H9 (cell line): ENCODE measurements at regions not wholly inside any gene's neighbourhood (a gene's known extent, or its start where the extent isn't known, plus 50 kb on each side); places are given as distances from the start of the nearest gene placed in this dataset.

ENCODE experiments used
- DNase-seq: peaks from one replicate; pipeline ENCODE4 v3.0.0-alpha.2; 2017
- H2AFZ ChIP-seq: one replicate; pipeline ENCODE4 v1.6.1; 2013; ENCODE audit warnings: mild to moderate bottlenecking, low read length, control low read depth, moderate library complexity
- H2AK5ac ChIP-seq: 2 replicates; pipeline ENCODE4 v1.6.1; 2013; ENCODE audit warnings: low read length, control low read depth, mixed read lengths; ENCODE audit not compliant: insufficient read length
- H2BK120ac ChIP-seq: one replicate; pipeline ENCODE4 v1.6.1; 2013; ENCODE audit warnings: low read depth, mild to moderate bottlenecking, low read length, control low read depth, inconsistent platforms; ENCODE audit not compliant: poor library complexity, severe bottlenecking
- H2BK12ac ChIP-seq: 2 replicates; pipeline ENCODE4 v1.6.1; 2013; ENCODE audit warnings: low read length, control low read depth, mixed read lengths, low read depth; ENCODE audit not compliant: insufficient read length
- H2BK15ac ChIP-seq: 2 replicates; pipeline ENCODE4 v1.6.1; 2013; ENCODE audit warnings: low read depth, low read length, control low read depth
- H2BK20ac ChIP-seq: one replicate; pipeline ENCODE4 v1.6.1; 2013; ENCODE audit warnings: low read depth, mild to moderate bottlenecking, low read length, control low read depth, inconsistent platforms; ENCODE audit not compliant: poor library complexity, severe bottlenecking
- H2BK5ac ChIP-seq: 2 replicates; pipeline ENCODE4 v1.6.1; 2013; ENCODE audit warnings: low read length, control low read depth, mixed read lengths; ENCODE audit not compliant: insufficient read length
- H3K14ac ChIP-seq: 2 replicates; pipeline ENCODE4 v1.6.1; 2013; ENCODE audit warnings: low read length, control low read depth; ENCODE audit not compliant: insufficient read depth
- H3K18ac ChIP-seq: 2 replicates; pipeline ENCODE4 v1.6.1; 2013; ENCODE audit warnings: low read depth, mild to moderate bottlenecking, mixed read lengths, low read length, control low read depth; ENCODE audit not compliant: insufficient read length
- H3K23ac ChIP-seq: 2 replicates; pipeline ENCODE4 v1.6.1; 2013; ENCODE audit warnings: low read length, control low read depth, mixed read lengths, low read depth; ENCODE audit not compliant: insufficient read length
- H3K23me2 ChIP-seq: 2 replicates; pipeline ENCODE4 v1.6.1; 2013; ENCODE audit warnings: low read depth, mild to moderate bottlenecking, mixed read lengths, low read length, control low read depth; ENCODE audit not compliant: insufficient read length, poor library complexity, severe bottlenecking
- H3K27ac ChIP-seq: 2 replicates; pipeline ENCODE4 v1.5.1; 2013; ENCODE audit warnings: low read length, control low read depth, mixed read lengths, low read depth; ENCODE audit not compliant: insufficient read length
- H3K27me3 ChIP-seq: 2 replicates; pipeline ENCODE4 v1.6.1; 2013; ENCODE audit warnings: low read length, control low read depth, inconsistent platforms; ENCODE audit not compliant: insufficient read depth
- H3K4ac ChIP-seq: 2 replicates; pipeline ENCODE4 v1.6.1; 2013; ENCODE audit warnings: low read depth, mild to moderate bottlenecking, control low read depth, inconsistent platforms, low read length, moderate library complexity
- H3K4me1 ChIP-seq: 2 replicates; pipeline ENCODE4 v1.6.1; 2013; ENCODE audit warnings: low read length, control low read depth, inconsistent platforms; ENCODE audit not compliant: insufficient read depth
- H3K4me2 ChIP-seq: 2 replicates; pipeline ENCODE4 v1.6.1; 2013; ENCODE audit warnings: low read length, control low read depth, mixed read lengths; ENCODE audit not compliant: insufficient read length, insufficient read depth
- H3K56ac ChIP-seq: 2 replicates; pipeline ENCODE4 v1.6.1; 2013; ENCODE audit warnings: low read depth, mild to moderate bottlenecking, mixed read lengths, low read length, control low read depth; ENCODE audit not compliant: insufficient read length
- H3K79me1 ChIP-seq: 2 replicates; pipeline ENCODE4 v1.6.1; 2013; ENCODE audit warnings: low read depth, mild to moderate bottlenecking, moderate library complexity, low read length, control low read depth, inconsistent platforms; ENCODE audit not compliant: insufficient read depth, poor library complexity, severe bottlenecking
- H3K79me2 ChIP-seq: 2 replicates; pipeline ENCODE4 v1.6.1; 2013; ENCODE audit warnings: low read length, control low read depth, inconsistent platforms; ENCODE audit not compliant: insufficient read depth
- H3K9ac ChIP-seq: 2 replicates; pipeline ENCODE4 v1.6.1; 2013; ENCODE audit warnings: low read length, control low read depth, mixed read lengths; ENCODE audit not compliant: insufficient read length; ENCODE audit errors: extremely low read depth
- H3K9me3 ChIP-seq: one replicate; pipeline ENCODE4 v1.6.1; 2013; ENCODE audit warnings: low read depth, low read length, inconsistent platforms; ENCODE audit not compliant: control insufficient read depth
- H3T11ph ChIP-seq: one replicate; pipeline ENCODE4 v1.6.1; 2013; ENCODE audit warnings: mild to moderate bottlenecking, low read length, control low read depth, inconsistent platforms
- H4K20me1 ChIP-seq: one replicate; pipeline ENCODE4 v1.6.1; 2013; ENCODE audit not compliant: control insufficient read depth, insufficient read length, insufficient read depth
- H4K5ac ChIP-seq: 2 replicates; pipeline ENCODE4 v1.6.1; 2013; ENCODE audit warnings: low read depth, mild to moderate bottlenecking, mixed read lengths, low read length, control low read depth; ENCODE audit not compliant: insufficient read length
- H4K8ac ChIP-seq: replicated peaks from 2 replicates; pipeline ENCODE4 v1.6.1; 2013; ENCODE audit warnings: low read length, control low read depth, mixed read lengths, low read depth; ENCODE audit not compliant: insufficient read length
- H4K91ac ChIP-seq: 2 replicates; pipeline ENCODE4 v1.6.1; 2013; ENCODE audit warnings: low read depth, mild to moderate bottlenecking, moderate library complexity, mixed read lengths, low read length, control low read depth; ENCODE audit not compliant: insufficient read length
- H3K27ac Mint-ChIP-seq, 3 experiments: 2 replicates in 2 of 3; 3 replicates in 1 of 3; pipeline ENCODE4 v1.8.0; 2020 to 2021; ENCODE audit warnings: mixed read lengths in 3 of 3, mild to moderate bottlenecking in 1 of 3, moderate library complexity in 1 of 3
- H3K27me3 Mint-ChIP-seq: 2 replicates; pipeline ENCODE4 v1.8.0; 2021; ENCODE audit warnings: low read depth, mild to moderate bottlenecking, moderate library complexity, mixed read lengths
- H3K36me3 Mint-ChIP-seq, 3 experiments: 2 replicates in 2 of 3; 3 replicates in 1 of 3; pipeline ENCODE4 v1.8.0; 2020 to 2021; ENCODE audit warnings: low read depth in 3 of 3, mixed read lengths in 3 of 3; ENCODE audit not compliant: insufficient read depth in 1 of 3
- H3K4me1 Mint-ChIP-seq, 2 experiments: 2 replicates each; pipeline ENCODE4 v1.8.0; 2020; ENCODE audit warnings: mixed read lengths in 2 of 2
- H3K4me3 Mint-ChIP-seq, 2 experiments: 2 replicates in 1 of 2; 3 replicates in 1 of 2; pipeline ENCODE4 v1.8.0; 2020 to 2021; ENCODE audit warnings: mild to moderate bottlenecking in 2 of 2, mixed read lengths in 2 of 2, moderate library complexity in 1 of 2
- H3K9me3 Mint-ChIP-seq, 2 experiments: 2 replicates in 1 of 2; 3 replicates in 1 of 2; pipeline ENCODE4 v1.8.0; 2020; ENCODE audit warnings: mild to moderate bottlenecking in 2 of 2, mixed read lengths in 2 of 2, moderate library complexity in 1 of 2
- WGBS: extraction: QIAGEN DNeasy Blood & Tissue Kit; methylation state at CpG from one replicate; pipeline ENCODE4 v1.1.7; 2013; ENCODE audit warnings: missing lambda C conversion rate, low lambda C conversion rate, mixed read lengths; ENCODE audit not compliant: insufficient read length; ENCODE audit errors: extremely low coverage; 5-methylcytosine and 5-hydroxymethylcytosine counted together
- TF ChIP-seq, protein P1 (sequence below): fragments of 200-600 bp; sonication (generic); conservative IDR thresholded peaks from 3 replicates; pipeline ENCODE4 v1.8.0; 2021; ENCODE audit warnings: antibody characterized with exemption, mild to moderate bottlenecking

DNA sequence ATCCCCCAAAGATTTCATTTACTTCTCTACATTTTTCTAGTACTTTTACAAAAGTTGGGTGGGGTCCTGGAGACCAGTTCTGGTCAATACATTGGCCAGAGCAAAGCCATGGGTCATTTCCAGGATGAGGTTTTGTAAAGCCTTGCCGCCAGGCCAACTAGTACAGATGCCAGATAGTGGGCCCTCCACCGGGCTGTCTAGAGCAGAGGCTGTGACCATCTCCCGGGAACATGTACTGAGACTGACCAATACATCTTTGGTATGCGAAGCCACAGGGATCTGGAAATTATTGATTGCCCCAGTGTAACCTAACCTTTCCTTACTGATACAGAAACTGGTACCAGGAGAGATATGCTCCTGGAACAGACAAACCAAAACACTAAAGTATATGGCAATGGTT lies 599.2 kb downstream of the ADCYAP1 start:
- H4K8ac ChIP-seq: no peak overlapping the region
- no peak for DNase-seq
- no peaks in the 10 kb centered on the region for H3K27me3 Mint-ChIP-seq
- H3K4me1 Mint-ChIP-seq: peaks cover 9 to 10% of the 10 kb centered on the region in 2 experiments
- no peak overlapping the region for H3K4ac ChIP-seq
- H3K9ac ChIP-seq: no peak overlapping the region
- no peak overlapping the region for H3K4me3 Mint-ChIP-seq
- H2BK20ac ChIP-seq: no peak overlapping the region
- H2AK5ac ChIP-seq: no peak overlapping the region
- no peaks in the 10 kb centered on the region for H3K9me3 Mint-ChIP-seq
- H4K20me1 ChIP-seq: no peaks in the 10 kb centered on the region
- no peak overlapping the region for H2BK12ac ChIP-seq
- no peak overlapping the region for H3K27ac ChIP-seq
- no peaks in the 10 kb centered on the region for H3K79me1 ChIP-seq
- WGBS: no CpG with 5 or more reads among the region's 4 CpGs
- no peak overlapping the region for H3K14ac ChIP-seq
- H3K36me3 Mint-ChIP-seq: no peaks in the 10 kb centered on the region
- H3T11ph ChIP-seq: no peak overlapping the region
- H2BK5ac ChIP-seq: no peak overlapping the region
- no peaks in the 10 kb centered on the region for H3K9me3 ChIP-seq
- H3K23ac ChIP-seq: no peak overlapping the region
- H3K56ac ChIP-seq: no peak overlapping the region
- no peak overlapping the region for H2AFZ ChIP-seq
- no peak overlapping the region for H3K4me2 ChIP-seq
- TF ChIP-seq, protein P1, sequence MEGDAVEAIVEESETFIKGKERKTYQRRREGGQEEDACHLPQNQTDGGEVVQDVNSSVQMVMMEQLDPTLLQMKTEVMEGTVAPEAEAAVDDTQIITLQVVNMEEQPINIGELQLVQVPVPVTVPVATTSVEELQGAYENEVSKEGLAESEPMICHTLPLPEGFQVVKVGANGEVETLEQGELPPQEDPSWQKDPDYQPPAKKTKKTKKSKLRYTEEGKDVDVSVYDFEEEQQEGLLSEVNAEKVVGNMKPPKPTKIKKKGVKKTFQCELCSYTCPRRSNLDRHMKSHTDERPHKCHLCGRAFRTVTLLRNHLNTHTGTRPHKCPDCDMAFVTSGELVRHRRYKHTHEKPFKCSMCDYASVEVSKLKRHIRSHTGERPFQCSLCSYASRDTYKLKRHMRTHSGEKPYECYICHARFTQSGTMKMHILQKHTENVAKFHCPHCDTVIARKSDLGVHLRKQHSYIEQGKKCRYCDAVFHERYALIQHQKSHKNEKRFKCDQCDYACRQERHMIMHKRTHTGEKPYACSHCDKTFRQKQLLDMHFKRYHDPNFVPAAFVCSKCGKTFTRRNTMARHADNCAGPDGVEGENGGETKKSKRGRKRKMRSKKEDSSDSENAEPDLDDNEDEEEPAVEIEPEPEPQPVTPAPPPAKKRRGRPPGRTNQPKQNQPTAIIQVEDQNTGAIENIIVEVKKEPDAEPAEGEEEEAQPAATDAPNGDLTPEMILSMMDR: no peak
- peaks cover 2% of the 10 kb centered on the region; the same call in 1 of the 2 replicates for H3K4me1 ChIP-seq
- H3K23me2 ChIP-seq: no peaks in the 10 kb centered on the region
- H2BK15ac ChIP-seq: no peak overlapping the region
- H4K91ac ChIP-seq: no peak overlapping the region
- no peak overlapping the region for H4K5ac ChIP-seq
- H3K18ac ChIP-seq: no peak overlapping the region
- H3K27me3 ChIP-seq: no peaks in the 10 kb centered on the region; the same call in 1 of the 2 replicates
- H2BK120ac ChIP-seq: no peak overlapping the region
- no peaks in the 10 kb centered on the region for H3K79me2 ChIP-seq
- no peak overlapping the region; a peak in 1 of 7 replicates for H3K27ac Mint-ChIP-seq
